Cardiac muscle cell (in vitro differentiated cells and primary cell): ENCODE measurements at regions not wholly inside any gene's neighbourhood (a gene's known extent, or its start where the extent isn't known, plus 50 kb on each side); places are given as distances from the start of the nearest gene placed in this dataset.

Source experiments
- DNase-seq, 2 donors: peaks; one replicate each; pipeline versions ENCODE4 v3.0.0 to v3.0.0-alpha.2; 2010 to 2017; ENCODE audit warnings: low read depth in 1 of 2, low spot score in 1 of 2
- H3K27ac ChIP-seq: fragments of 200-600 bp; sonication (generic); 2 replicates; pipeline ENCODE4 v1.5.1; 2016
- H3K27me3 ChIP-seq: fragments of 200-600 bp; sonication (generic); 2 replicates; pipeline ENCODE4 v1.6.0; 2016; ENCODE audit warnings: control low read depth
- H3K36me3 ChIP-seq: fragments of 200-600 bp; sonication (generic); 2 replicates; pipeline ENCODE4 v1.5.1; 2016; ENCODE audit warnings: control low read depth
- H3K4me1 ChIP-seq: fragments of 200-600 bp; sonication (generic); 2 replicates; pipeline ENCODE4 v1.8.1; 2017; ENCODE audit warnings: low read depth, mild to moderate bottlenecking, mixed run types
- H3K4me3 ChIP-seq: fragments of 200-600 bp; sonication (generic); 2 replicates; pipeline ENCODE4 v1.5.1; 2016; ENCODE audit warnings: mild to moderate bottlenecking
- H3K9me3 ChIP-seq: fragments of 200-600 bp; sonication (generic); 2 replicates; pipeline ENCODE4 v1.5.1; 2017; ENCODE audit warnings: low read depth, mild to moderate bottlenecking, control low read depth
- CTCF ChIP-seq: IDR thresholded peaks from 2 replicates; pipeline ENCODE4 v1.5.1; 2012; ENCODE audit warnings: low read depth, mild to moderate bottlenecking, low read length

- Histone ChIP-seq H3K4me1 (no peaks in the 10 kb centered on the region), H3K36me3 (no peaks in the 10 kb centered on the region), H3K27ac (no peak overlapping the region), H3K9me3 (no peaks in the 10 kb centered on the region), H3K27me3 (no peaks in the 10 kb centered on the region), H3K4me3 (no peak overlapping the region)
- TF ChIP-seq CTCF = no peak
- peak in 1 of 2 donors; percentile 40 for DNase-seq
Measured at GRCh38 chr10:33899578-33900531, 565.4 kb upstream of the NRP1 start.

- H3K27ac ChIP-seq = no peak overlapping the region
- H3K9me3 ChIP-seq = no peaks in the 10 kb centered on the region
- TF ChIP-seq CTCF = no peak
- no peaks in the 10 kb centered on the region for H3K36me3 ChIP-seq
- no peaks in the 10 kb centered on the region for H3K4me1 ChIP-seq
- H3K27me3 ChIP-seq = no peaks in the 10 kb centered on the region
- H3K4me3 ChIP-seq = no peak overlapping the region
- peak in 1 of 2 donors; percentile 30 for DNase-seq
Measured at GRCh38 chr10:33897291-33897752, 562.9 kb upstream of the NRP1 start.

GRCh38 chr10:33893506-33893905 is 559.0 kb upstream of the NRP1 start:
- DNase-seq = peak in 1 of 2 donors; percentile 21
- H3K9me3 ChIP-seq = no peaks in the 10 kb centered on the region
- H3K4me1 ChIP-seq = peaks cover 4% of the 10 kb centered on the region
- no peak overlapping the region for H3K4me3 ChIP-seq
- H3K27me3 ChIP-seq = no peaks in the 10 kb centered on the region
- no peak overlapping the region for H3K27ac ChIP-seq
- no peaks in the 10 kb centered on the region for H3K36me3 ChIP-seq
- TF ChIP-seq CTCF = no peak

GRCh38 chr10:33889371-33889770 is 554.9 kb upstream of the NRP1 start:
- H3K9me3 ChIP-seq = no peaks in the 10 kb centered on the region
- TF ChIP-seq CTCF = no peak

GRCh38 chr10:33887188-33887587 is 552.7 kb upstream of the NRP1 start:
- TF ChIP-seq CTCF = no peak
- Histone ChIP-seq H3K36me3 (no peaks in the 10 kb centered on the region), H3K27ac (no peak overlapping the region), H3K9me3 (no peaks in the 10 kb centered on the region), H3K27me3 (no peaks in the 10 kb centered on the region), H3K4me1 (peaks cover 4% of the 10 kb centered on the region), H3K4me3 (no peak overlapping the region)
- DNase-seq = no peak

More at GRCh38 chr10:33889371-33889770, 554.9 kb upstream of the NRP1 start:
- Histone ChIP-seq H3K4me1 (peaks cover 4% of the 10 kb centered on the region), H3K27ac (no peak overlapping the region), H3K4me3 (no peak overlapping the region), H3K36me3 (no peaks in the 10 kb centered on the region), H3K27me3 (no peaks in the 10 kb centered on the region)
- no peak for DNase-seq
